ENCODE measurements at regions not wholly inside any gene's neighbourhood (a gene's known extent, or its start where the extent isn't known, plus 50 kb on each side); places are given as distances from the start of the nearest gene placed in this dataset.

- H3K4me1 ChIP-seq (ENCODE audit: insufficient read depth, low read length): peaks cover 38% of the 10 kb centered on the region
- no peaks in the 10 kb centered on the region for H4K20me1 ChIP-seq (ENCODE audit: low read length)
- ChIA-PET CTCF (no interaction called here), POLR2A (ENCODE audit: unreplicated experiment) (no interaction called here)
- no peak overlapping the region for H3K27ac ChIP-seq (ENCODE audit: low read length)
- no peak overlapping the region for H3K4me2 ChIP-seq (ENCODE audit: low read length)
- TF ChIP-seq EZH2 (IDR thresholded peaks at IDR 0.05; ENCODE audit: low read length, unreplicated experiment): no peak
- TF ChIP-seq EZH2phosphoT487 (IDR thresholded peaks at IDR 0.05; ENCODE audit: borderline replicate concordance, low read length): no peak
- TF ChIP-seq CTCF (conservative IDR thresholded peaks at IDR 0.05; ENCODE audit: low read depth, low read length): no peak
- no peak overlapping the region for H3K4me3 ChIP-seq (ENCODE audit: low read length)
- no peak overlapping the region for H3K9ac ChIP-seq (ENCODE audit: low read length)
- intact Hi-C loops (cut with micrococcal nuclease): loop anchor here (10.0 kb wide), 1 partner anchor 192 kb away; no protein-coding TSS in a partner anchor
- H3F3A ChIP-seq (ENCODE audit: low read length, unreplicated experiment): peaks cover 4% of the 10 kb centered on the region
- H3K27me3 ChIP-seq (ENCODE audit: low read length): no peaks in the 10 kb centered on the region
- BruUV-seq (replicated peaks): no TSS peak
- no peak overlapping the region for H2AFZ ChIP-seq (ENCODE audit: low read length)
- DNase-seq (no peak), ATAC-seq (no peak)
- no peaks in the 10 kb centered on the region for H3K9me2 ChIP-seq (replicated peaks; ENCODE audit: low read length)
- H3K9me3 ChIP-seq (ENCODE audit: low read length): no peaks in the 10 kb centered on the region
- no peaks in the 10 kb centered on the region for H3K79me2 ChIP-seq (ENCODE audit: low read length)
- no peaks in the 10 kb centered on the region for H3K36me3 ChIP-seq (ENCODE audit: low read depth, low read length)
Observed at GRCh38 chr10:107616463-107617410, 452.2 kb upstream of the SORCS1 start.

- BruUV-seq (replicated peaks): no TSS peak
- no peak for DNase-seq
Observed at GRCh38 chr10:107616031-107616430, 451.5 kb upstream of the SORCS1 start.

More at GRCh38 chr10:107616031-107616430, 451.5 kb upstream of the SORCS1 start:
- H3K4me2 ChIP-seq (ENCODE audit: low read length): peak overlapping the region; percentile 52; the same call in 1 of the 2 replicates
- no peak for TF ChIP-seq EZH2 (IDR thresholded peaks at IDR 0.05; ENCODE audit: low read length, unreplicated experiment)
- no peak for TF ChIP-seq EZH2phosphoT487 (IDR thresholded peaks at IDR 0.05; ENCODE audit: borderline replicate concordance, low read length)
- TF ChIP-seq CTCF (conservative IDR thresholded peaks at IDR 0.05; ENCODE audit: low read depth, low read length): no peak
- POLR2A ChIA-PET (ENCODE audit: unreplicated experiment): no interaction called here
- H3K79me2 ChIP-seq (ENCODE audit: low read length): no peaks in the 10 kb centered on the region
- H3K9me2 ChIP-seq (replicated peaks; ENCODE audit: low read length): no peaks in the 10 kb centered on the region
- H3K27me3 ChIP-seq (ENCODE audit: low read length): no peaks in the 10 kb centered on the region
- no peaks in the 10 kb centered on the region for H4K20me1 ChIP-seq (ENCODE audit: low read length)
- H3K4me1 ChIP-seq (ENCODE audit: insufficient read depth, low read length): peaks cover 43% of the 10 kb centered on the region
- H3F3A ChIP-seq (ENCODE audit: low read length, unreplicated experiment): peaks cover 4% of the 10 kb centered on the region
- CTCF ChIA-PET: no interaction called here
- H3K36me3 ChIP-seq (ENCODE audit: low read depth, low read length): no peaks in the 10 kb centered on the region
- ATAC-seq: no peak
- H3K27ac ChIP-seq (ENCODE audit: low read length): no peak overlapping the region
- H2AFZ ChIP-seq (ENCODE audit: low read length): no peak overlapping the region
- no peak overlapping the region for H3K4me3 ChIP-seq (ENCODE audit: low read length)
- H3K9me3 ChIP-seq (ENCODE audit: low read length): no peaks in the 10 kb centered on the region
- H3K9ac ChIP-seq (ENCODE audit: low read length): no peak overlapping the region
- intact Hi-C loops (cut with micrococcal nuclease): loop anchor here (10.0 kb wide), 1 partner anchor 191 kb away; no protein-coding TSS in a partner anchor
